Fibroblast of skin of left quadriceps (primary cell): ENCODE measurements at regions not wholly inside any gene's neighbourhood (a gene's known extent, or its start where the extent isn't known, plus 50 kb on each side); places are given as distances from the start of the nearest gene placed in this dataset.
"Not testable (repeated sequence)": the region's sequence is repeated elsewhere in the genome, so short reads cannot be mapped to it uniquely, and the experiment has no call there.

Experiments used
- DNase-seq, 2 experiments: peaks; one replicate each; pipeline ENCODE4 v3.0.0-alpha.2; 2013; ENCODE audit warnings: low read depth in 2 of 2

GRCh38 chr2:114066186-114066747 lies 176.4 kb downstream of the ACTR3 start:
- no peak for DNase-seq

GRCh38 chr2:114068438-114068837 lies 178.5 kb downstream of the ACTR3 start:
- no peak for DNase-seq

- DNase-seq, result no peak
These were observed 187.1 kb downstream of the ACTR3 start for GRCh38 chr2:114076961-114077360.

GRCh38 chr2:114079366-114080004 lies 189.6 kb downstream of the ACTR3 start:
- DNase-seq, result no peak

- DNase-seq, result no peak
These were observed 193.0 kb downstream of the ACTR3 start for GRCh38 chr2:114082731-114083433.

- DNase-seq, result no peak
These were observed 194.0 kb downstream of the ACTR3 start for GRCh38 chr2:114083717-114084387.

- no peak for DNase-seq
These were observed 195.3 kb downstream of the ACTR3 start for GRCh38 chr2:114085238-114085637.

- no peak for DNase-seq
These were observed 196.1 kb downstream of the ACTR3 start for GRCh38 chr2:114085992-114086391.

GRCh38 chr2:114089636-114090319 lies 199.9 kb downstream of the ACTR3 start:
- no peak for DNase-seq

- no peak for DNase-seq
These were observed 201.1 kb downstream of the ACTR3 start for GRCh38 chr2:114091010-114091409.

GRCh38 chr2:114108249-114108648 lies 218.4 kb downstream of the ACTR3 start:
- DNase-seq, result no peak

- no peak for DNase-seq
These were observed 219.0 kb downstream of the ACTR3 start for GRCh38 chr2:114108824-114109416.

GRCh38 chr2:114111329-114111728 lies 221.4 kb downstream of the ACTR3 start:
- no peak for DNase-seq

- DNase-seq, result no peak
These were observed 223.6 kb downstream of the ACTR3 start for GRCh38 chr2:114113518-114113917.

- no peak for DNase-seq
These were observed 228.2 kb downstream of the ACTR3 start for GRCh38 chr2:114118088-114118487.

GRCh38 chr2:114119862-114120261 lies 230.0 kb downstream of the ACTR3 start:
- DNase-seq, result no peak

GRCh38 chr2:114122930-114123329 lies 233.0 kb downstream of the ACTR3 start:
- no peak for DNase-seq

GRCh38 chr2:114123925-114124324 lies 234.0 kb downstream of the ACTR3 start:
- no peak for DNase-seq

- DNase-seq, result peak in 1 of 2 experiments; percentile 2
These were observed 237.5 kb downstream of the ACTR3 start for GRCh38 chr2:114127372-114127771.

- DNase-seq, result no peak
These were observed 238.4 kb downstream of the ACTR3 start for GRCh38 chr2:114128263-114128662.

- no peak for DNase-seq
These were observed 238.8 kb downstream of the ACTR3 start for GRCh38 chr2:114128725-114129124.

- DNase-seq, result not testable (repeated sequence)
These were observed 242.2 kb downstream of the ACTR3 start for GRCh38 chr2:114132050-114132449.
